Naive B cell (primary cell): ENCODE measurements at regions not wholly inside any gene's neighbourhood (a gene's known extent, or its start where the extent isn't known, plus 50 kb on each side); places are given as distances from the start of the nearest gene placed in this dataset.
A peak's percentile ranks its signal among the peaks of the same experiment; 100 is the strongest.

Source experiments
- ATAC-seq, 2 donors: fragments of 150-1000 bp; cut with Tn5 transposase; 2 replicates each; pipeline ENCODE4 v1.10.0; 2021; ENCODE audit warnings: low read depth in 2 of 2, mild to moderate bottlenecking in 2 of 2, moderate library complexity in 2 of 2
- DNase-seq: peaks from one replicate; pipeline ENCODE4 v3.0.0; 2022
- H3K27ac Mint-ChIP-seq, 6 donors: one replicate each; pipeline ENCODE4 v1.8.0; 2020 to 2022; ENCODE audit warnings: mild to moderate bottlenecking in 6 of 6, mixed read lengths in 6 of 6, moderate library complexity in 5 of 6, inconsistent platforms in 2 of 6
- H3K27me3 Mint-ChIP-seq, 3 donors: one replicate each; pipeline ENCODE4 v1.8.0; 2021 to 2022; ENCODE audit warnings: mixed read lengths in 3 of 3, mild to moderate bottlenecking in 1 of 3
- H3K36me3 Mint-ChIP-seq, 2 donors: one replicate each; pipeline ENCODE4 v1.8.0; 2020 to 2022; ENCODE audit warnings: mixed read lengths in 2 of 2, inconsistent platforms in 1 of 2, mild to moderate bottlenecking in 1 of 2
- H3K4me1 Mint-ChIP-seq, 3 donors: one replicate each; pipeline ENCODE4 v1.8.0; 2020 to 2022; ENCODE audit warnings: mixed read lengths in 3 of 3, inconsistent platforms in 1 of 3, mild to moderate bottlenecking in 1 of 3, moderate library complexity in 1 of 3
- H3K4me3 Mint-ChIP-seq, 8 donors: one replicate each; pipeline ENCODE4 v1.8.0; 2020 to 2022; ENCODE audit warnings: mild to moderate bottlenecking in 8 of 8, mixed read lengths in 8 of 8, moderate library complexity in 8 of 8, inconsistent platforms in 2 of 8
- H3K9me3 Mint-ChIP-seq, 7 donors: one replicate each; pipeline ENCODE4 v1.8.0; 2020 to 2022; ENCODE audit warnings: mixed read lengths in 7 of 7, mild to moderate bottlenecking in 5 of 7, inconsistent platforms in 2 of 7, moderate library complexity in 1 of 7

GRCh38 chr1:30633294-30633693 is 90.1 kb downstream of the MATN1 start:
- no peak overlapping the region for H3K4me3 Mint-ChIP-seq

GRCh38 chr1:30632481-30632880 is 90.9 kb downstream of the MATN1 start:
- Mint-ChIP-seq H3K9me3 (peaks cover 0 to 5% (median 2%) of the 10 kb centered on the region in 7 donors), H3K4me1 (no peaks in the 10 kb centered on the region), H3K36me3 (no peaks in the 10 kb centered on the region), H3K27ac (peak overlapping the region in 1 of 6 donors; percentile 39), H3K4me3 (no peak overlapping the region), H3K27me3 (peaks cover 12 to 37% (median 23%) of the 10 kb centered on the region in 3 donors)
- ATAC-seq (no peak), DNase-seq (no peak)

More at GRCh38 chr1:30633294-30633693, 90.1 kb downstream of the MATN1 start:
- Mint-ChIP-seq H3K4me1 (no peaks in the 10 kb centered on the region), H3K27ac (no peak overlapping the region), H3K9me3 (peaks cover 0 to 1% (median 0%) of the 10 kb centered on the region in 7 donors), H3K27me3 (peaks cover 6 to 35% (median 16%) of the 10 kb centered on the region in 3 donors), H3K36me3 (no peaks in the 10 kb centered on the region)
- ATAC-seq = no peak
- DNase-seq = no peak

GRCh38 chr1:30631700-30632099 is 91.7 kb downstream of the MATN1 start:
- DNase-seq = no peak
- ATAC-seq = no peak
- Mint-ChIP-seq H3K36me3 (no peaks in the 10 kb centered on the region), H3K4me1 (no peaks in the 10 kb centered on the region), H3K4me3 (no peak overlapping the region), H3K27ac (no peak overlapping the region), H3K27me3 (peaks cover 12 to 38% (median 23%) of the 10 kb centered on the region in 3 donors), H3K9me3 (peaks cover 4 to 13% (median 7%) of the 10 kb centered on the region in 7 donors)

GRCh38 chr1:30629501-30629900 is 93.9 kb downstream of the MATN1 start:
- peaks cover 0 to 6% of the 10 kb centered on the region in 2 donors for H3K36me3 Mint-ChIP-seq
- H3K9me3 Mint-ChIP-seq = peaks cover 4 to 27% (median 9%) of the 10 kb centered on the region in 7 donors
- no peak overlapping the region for H3K4me3 Mint-ChIP-seq
- peaks cover 17 to 46% (median 23%) of the 10 kb centered on the region in 3 donors for H3K27me3 Mint-ChIP-seq
- no peaks in the 10 kb centered on the region for H3K4me1 Mint-ChIP-seq
- no peak overlapping the region for H3K27ac Mint-ChIP-seq
- ATAC-seq (no peak), DNase-seq (no peak)

GRCh38 chr1:30627994-30628393 is 95.4 kb downstream of the MATN1 start:
- H3K4me3 Mint-ChIP-seq = no peak overlapping the region
- peaks cover 17 to 42% (median 23%) of the 10 kb centered on the region in 3 donors for H3K27me3 Mint-ChIP-seq

GRCh38 chr1:30627206-30627605 is 96.2 kb downstream of the MATN1 start:
- Mint-ChIP-seq H3K27ac (no peak overlapping the region), H3K27me3 (peaks cover 17 to 34% (median 26%) of the 10 kb centered on the region in 3 donors), H3K9me3 (peaks cover 13 to 50% (median 22%) of the 10 kb centered on the region in 7 donors), H3K4me3 (no peak overlapping the region), H3K4me1 (no peaks in the 10 kb centered on the region), H3K36me3 (peaks cover 0 to 16% of the 10 kb centered on the region in 2 donors)
- DNase-seq (no peak), ATAC-seq (no peak)

More at GRCh38 chr1:30627994-30628393, 95.4 kb downstream of the MATN1 start:
- H3K9me3 Mint-ChIP-seq = peaks cover 9 to 42% (median 17%) of the 10 kb centered on the region in 7 donors
- H3K4me1 Mint-ChIP-seq = no peaks in the 10 kb centered on the region
- no peak for ATAC-seq
- H3K36me3 Mint-ChIP-seq = peaks cover 0 to 14% of the 10 kb centered on the region in 2 donors
- DNase-seq = no peak
- no peak overlapping the region for H3K27ac Mint-ChIP-seq

- peaks cover 14 to 52% (median 22%) of the 10 kb centered on the region in 7 donors for H3K9me3 Mint-ChIP-seq
- H3K4me1 Mint-ChIP-seq = no peaks in the 10 kb centered on the region
- no peak for ATAC-seq
- H3K27ac Mint-ChIP-seq = no peak overlapping the region
- H3K36me3 Mint-ChIP-seq = peaks cover 0 to 16% of the 10 kb centered on the region in 2 donors
- no peak overlapping the region for H3K4me3 Mint-ChIP-seq
- peaks cover 17 to 37% (median 30%) of the 10 kb centered on the region in 3 donors for H3K27me3 Mint-ChIP-seq
- no peak for DNase-seq
Measured at GRCh38 chr1:30623431-30623830, 100.0 kb downstream of the MATN1 start.

GRCh38 chr1:30619619-30620018 is 103.8 kb downstream of the MATN1 start:
- H3K27ac Mint-ChIP-seq = no peak overlapping the region
- H3K4me1 Mint-ChIP-seq = no peaks in the 10 kb centered on the region
- no peak for DNase-seq
- H3K9me3 Mint-ChIP-seq = peaks cover 8 to 27% (median 15%) of the 10 kb centered on the region in 7 donors
- no peak overlapping the region for H3K4me3 Mint-ChIP-seq
- H3K36me3 Mint-ChIP-seq = peaks cover 0 to 10% of the 10 kb centered on the region in 2 donors
- no peak for ATAC-seq
- H3K27me3 Mint-ChIP-seq = peaks cover 10 to 42% (median 35%) of the 10 kb centered on the region in 3 donors

- no peak for DNase-seq
- no peak for ATAC-seq
- Mint-ChIP-seq H3K4me1 (no peaks in the 10 kb centered on the region), H3K36me3 (peaks cover 0 to 6% of the 10 kb centered on the region in 2 donors), H3K27me3 (peaks cover 14 to 43% (median 36%) of the 10 kb centered on the region in 3 donors), H3K4me3 (no peak overlapping the region), H3K27ac (no peak overlapping the region), H3K9me3 (peaks cover 5 to 14% (median 9%) of the 10 kb centered on the region in 7 donors)
Measured at GRCh38 chr1:30618335-30618747, 105.0 kb downstream of the MATN1 start.

GRCh38 chr1:30616759-30617158 is 106.6 kb downstream of the MATN1 start:
- H3K9me3 Mint-ChIP-seq = no peaks in the 10 kb centered on the region
- peaks cover 10 to 44% (median 42%) of the 10 kb centered on the region in 3 donors for H3K27me3 Mint-ChIP-seq
- H3K4me1 Mint-ChIP-seq = no peaks in the 10 kb centered on the region
- no peak overlapping the region for H3K27ac Mint-ChIP-seq
- no peaks in the 10 kb centered on the region for H3K36me3 Mint-ChIP-seq
- no peak overlapping the region for H3K4me3 Mint-ChIP-seq
- DNase-seq (no peak), ATAC-seq (no peak)

- Mint-ChIP-seq H3K9me3 (no peaks in the 10 kb centered on the region), H3K36me3 (no peaks in the 10 kb centered on the region), H3K4me1 (no peaks in the 10 kb centered on the region), H3K27ac (no peak overlapping the region), H3K4me3 (no peak overlapping the region), H3K27me3 (peaks cover 13 to 52% (median 41%) of the 10 kb centered on the region in 3 donors)
- no peak for DNase-seq
- no peak for ATAC-seq
Measured at GRCh38 chr1:30615816-30616590, 107.4 kb downstream of the MATN1 start.

GRCh38 chr1:30615076-30615795 is 108.1 kb downstream of the MATN1 start:
- no peaks in the 10 kb centered on the region for H3K36me3 Mint-ChIP-seq

GRCh38 chr1:30613188-30613587 is 110.2 kb downstream of the MATN1 start:
- no peak for DNase-seq
- H3K4me1 Mint-ChIP-seq = no peaks in the 10 kb centered on the region
- H3K9me3 Mint-ChIP-seq = no peaks in the 10 kb centered on the region
- H3K4me3 Mint-ChIP-seq = no peak overlapping the region
- no peaks in the 10 kb centered on the region for H3K36me3 Mint-ChIP-seq
- peaks cover 21 to 59% (median 46%) of the 10 kb centered on the region in 3 donors for H3K27me3 Mint-ChIP-seq
- ATAC-seq = no peak
- no peak overlapping the region for H3K27ac Mint-ChIP-seq

More at GRCh38 chr1:30615076-30615795, 108.1 kb downstream of the MATN1 start:
- H3K27ac Mint-ChIP-seq = no peak overlapping the region
- no peak overlapping the region for H3K4me3 Mint-ChIP-seq
- DNase-seq = no peak
- peaks cover 17 to 52% (median 44%) of the 10 kb centered on the region in 3 donors for H3K27me3 Mint-ChIP-seq
- no peak for ATAC-seq
- H3K4me1 Mint-ChIP-seq = no peaks in the 10 kb centered on the region
- H3K9me3 Mint-ChIP-seq = no peaks in the 10 kb centered on the region
